MCF 10A (cell line): ENCODE measurements at regions not wholly inside any gene's neighbourhood (a gene's known extent, or its start where the extent isn't known, plus 50 kb on each side); places are given as distances from the start of the nearest gene placed in this dataset.

Experiments
- BruUV-seq: library from RNA; stranded (reverse); fragments of 400-500 nt; replicated peaks from 2 replicates; lab custom pipeline; 2021; lab: Mats Ljungman, UMichigan
- CTCF ChIA-PET: fragments of 300-600 bp; sonication (Branson Sonifier 250); formaldehyde crosslinking; extraction: SDS; loops from one replicate; lab custom pipeline; 2021; ENCODE audit warnings: antibody characterized with exemption, inconsistent platforms; lab: Yijun Ruan, JAX
- POLR2A ChIA-PET: fragments of 300-600, 350-650 bp; sonication (Branson Sonifier 250); formaldehyde crosslinking; extraction: SDS; loops from one replicate; lab custom pipeline; 2020; ENCODE audit warnings: antibody characterized with exemption, inconsistent platforms; lab: Yijun Ruan, JAX
- DNase-seq: peaks from one replicate; pipeline ENCODE4 v3.0.0-alpha.2; 2018; ENCODE audit not compliant: unreplicated experiment
- H3K27ac Mint-ChIP-seq: one replicate; pipeline ENCODE4 v1.8.0; 2022; ENCODE audit warnings: mild to moderate bottlenecking, low read depth, mixed read lengths; ENCODE audit not compliant: unreplicated experiment
- H3K27me3 Mint-ChIP-seq: one replicate; pipeline ENCODE4 v1.8.0; 2022; ENCODE audit warnings: mixed read lengths; ENCODE audit not compliant: insufficient read depth, unreplicated experiment
- H3K36me3 Mint-ChIP-seq: one replicate; pipeline ENCODE4 v1.8.0; 2022; ENCODE audit warnings: mild to moderate bottlenecking, moderate library complexity, mixed read lengths; ENCODE audit not compliant: insufficient read depth, unreplicated experiment
- H3K4me1 Mint-ChIP-seq: one replicate; pipeline ENCODE4 v1.8.0; 2022; ENCODE audit warnings: mixed read lengths; ENCODE audit not compliant: insufficient read depth, unreplicated experiment
- H3K4me3 Mint-ChIP-seq: one replicate; pipeline ENCODE4 v1.8.0; 2022; ENCODE audit warnings: mild to moderate bottlenecking, moderate library complexity, mixed read lengths; ENCODE audit not compliant: unreplicated experiment
- H3K9me3 Mint-ChIP-seq: one replicate; pipeline ENCODE4 v1.8.0; 2022; ENCODE audit warnings: mixed read lengths; ENCODE audit not compliant: unreplicated experiment
- CTCF ChIP-seq: fragments of 200-600 bp; IDR thresholded peaks from one replicate; pipeline ENCODE4 v1.8.0; 2022; ENCODE audit warnings: antibody characterized with exemption, mild to moderate bottlenecking; ENCODE audit not compliant: unreplicated experiment
- intact Hi-C: fragments of 100-400 bp; cut with micrococcal nuclease; formaldehyde crosslinking; loops from 2 replicates; pipeline ENCODE4 v1.14.1; 2022

- BruUV-seq: no TSS peak
- CTCF ChIA-PET: no interaction called here
- Mint-ChIP-seq H3K36me3 (peaks cover 6% of the 10 kb centered on the region), H3K4me1 (no peaks in the 10 kb centered on the region), H3K9me3 (peaks cover 10% of the 10 kb centered on the region), H3K27ac (no peak overlapping the region), H3K4me3 (no peak overlapping the region), H3K27me3 (no peaks in the 10 kb centered on the region)
- POLR2A ChIA-PET: no interaction called here
- intact Hi-C loops: no loop called here
- DNase-seq: no peak
- TF ChIP-seq CTCF: no peak
Observed at GRCh38 chr2:7962161-7962560, 719.7 kb upstream of the ID2 start.

GRCh38 chr2:7963787-7964186 lies 718.1 kb upstream of the ID2 start:
- Mint-ChIP-seq H3K4me1 (no peaks in the 10 kb centered on the region), H3K27me3 (no peaks in the 10 kb centered on the region), H3K27ac (no peak overlapping the region), H3K9me3 (peaks cover 13% of the 10 kb centered on the region), H3K4me3 (no peak overlapping the region), H3K36me3 (peaks cover 6% of the 10 kb centered on the region)
- ChIA-PET CTCF (no interaction called here), POLR2A (no interaction called here)
- DNase-seq: no peak
- intact Hi-C loops: no loop called here
- TF ChIP-seq CTCF: no peak
- BruUV-seq: no TSS peak

- BruUV-seq: no TSS peak
- Mint-ChIP-seq H3K4me3 (no peak overlapping the region), H3K27ac (no peak overlapping the region), H3K4me1 (no peaks in the 10 kb centered on the region), H3K27me3 (no peaks in the 10 kb centered on the region), H3K36me3 (peaks cover 6% of the 10 kb centered on the region), H3K9me3 (peaks cover 15% of the 10 kb centered on the region)
- CTCF ChIA-PET: interaction anchor here (0.6 kb wide), 3 partner anchors 389 to 854 kb away, joined by 3 read pairs; no protein-coding TSS in a partner anchor
- TF ChIP-seq CTCF: no peak
- DNase-seq: no peak
- intact Hi-C loops: no loop called here
- POLR2A ChIA-PET: no interaction called here
Observed at GRCh38 chr2:7966032-7966431, 715.8 kb upstream of the ID2 start.

GRCh38 chr2:7967707-7968405 lies 714.0 kb upstream of the ID2 start:
- no peak overlapping the region for H3K4me3 Mint-ChIP-seq
- no peak for DNase-seq
- H3K36me3 Mint-ChIP-seq: peaks cover 6% of the 10 kb centered on the region
- intact Hi-C loops: no loop called here
- BruUV-seq: no TSS peak
- peaks cover 15% of the 10 kb centered on the region for H3K9me3 Mint-ChIP-seq
- CTCF ChIA-PET: no interaction called here
- no peak for TF ChIP-seq CTCF
- H3K27me3 Mint-ChIP-seq: no peaks in the 10 kb centered on the region
- POLR2A ChIA-PET: interaction anchor here (0.8 kb wide), 1 partner anchor 10 kb away, joined by 3 read pairs; no protein-coding TSS in a partner anchor
- no peak overlapping the region for H3K27ac Mint-ChIP-seq
- H3K4me1 Mint-ChIP-seq: no peaks in the 10 kb centered on the region
